SK-N-SH (cell line): ENCODE measurements at regions not wholly inside any gene's neighbourhood (a gene's known extent, or its start where the extent isn't known, plus 50 kb on each side); places are given as distances from the start of the nearest gene placed in this dataset.

Experiments
- CTCF ChIA-PET: fragments of 300-600, 350-600 bp; formaldehyde crosslinking; extraction: SDS; loops from one replicate; lab custom pipeline; 2021; lab: Yijun Ruan, JAX
- POLR2A ChIA-PET: fragments of 350-600 bp; sonication (Branson Sonifier 250); formaldehyde crosslinking; extraction: SDS; loops from one replicate; lab custom pipeline; 2020; ENCODE audit warnings: antibody characterized with exemption, inconsistent platforms; lab: Yijun Ruan, JAX
- DNase-seq: peaks from one replicate; pipeline ENCODE4 v3.0.0; 2012
- H2AFZ ChIP-seq: fragments of 200-600 bp; sonication (generic); 2 replicates; pipeline ENCODE4 v1.8.1; 2016; ENCODE audit warnings: antibody characterized with exemption, mild to moderate bottlenecking, low read depth
- H3F3A ChIP-seq: fragments of 200-600 bp; sonication (generic); replicated peaks from 2 replicates; pipeline ENCODE3; 2016; ENCODE audit warnings: antibody characterized with exemption, mild to moderate bottlenecking; ENCODE audit not compliant: insufficient read depth
- H3K27ac ChIP-seq, 2 experiments: fragments of 200-500 bp in 1 of 2; fragments of 200-600 bp in 1 of 2; sonication (Bioruptor generic) in 1 of 2; sonication (generic), shearing (Covaris generic) in 1 of 2; 2 replicates each; pipeline versions ENCODE4 v1.5.1 to v1.6.1; 2014 to 2016; ENCODE audit warnings: low read depth in 2 of 2, inconsistent platforms in 1 of 2, low read length in 1 of 2, mild to moderate bottlenecking in 1 of 2, mixed read lengths in 1 of 2
- H3K27me3 ChIP-seq: fragments of 200-600 bp; sonication (generic), shearing (Covaris generic); 2 replicates; pipeline ENCODE4 v1.6.1; 2016; ENCODE audit warnings: mixed run types; ENCODE audit not compliant: insufficient read depth
- H3K36me3 ChIP-seq, 2 experiments: fragments of 200-500 bp in 1 of 2; fragments of 200-600 bp in 1 of 2; sonication (Bioruptor generic) in 1 of 2; sonication (generic) in 1 of 2; replicated peaks in 1 of 2; 2 replicates each; pipeline versions ENCODE3 to v1.5.1; 2014 to 2016; ENCODE audit warnings: low read length in 1 of 2, mild to moderate bottlenecking in 1 of 2; ENCODE audit not compliant: insufficient read depth in 2 of 2, control insufficient read depth in 1 of 2
- H3K4me1 ChIP-seq, 2 experiments: fragments of 200-500 bp in 1 of 2; fragments of 200-600 bp in 1 of 2; sonication (Bioruptor generic) in 1 of 2; sonication (generic), shearing (Covaris generic) in 1 of 2; 2 replicates each; pipeline versions ENCODE4 v1.5.1 to v1.6.1; 2014 to 2016; ENCODE audit warnings: low read depth in 1 of 2, low read length in 1 of 2, mixed run types in 1 of 2; ENCODE audit not compliant: insufficient read depth in 2 of 2, control insufficient read depth in 1 of 2
- H3K4me2 ChIP-seq: fragments of 200-600 bp; sonication (generic), shearing (Covaris generic); 2 replicates; pipeline ENCODE4 v1.6.1; 2017; ENCODE audit warnings: mixed run types
- H3K4me3 ChIP-seq, 2 experiments: fragments of 200-500 bp in 1 of 2; fragments of 200-600 bp in 1 of 2; sonication (Bioruptor generic) in 1 of 2; sonication (generic), shearing (Covaris generic) in 1 of 2; 2 replicates each; pipeline versions ENCODE4 v1.5.1 to v1.8.1; 2014 to 2016; ENCODE audit warnings: low read depth in 2 of 2, inconsistent platforms in 1 of 2, low read length in 1 of 2, mild to moderate bottlenecking in 1 of 2, mixed read lengths in 1 of 2, moderate library complexity in 1 of 2
- H3K79me2 ChIP-seq: fragments of 200-600 bp; sonication (generic); 2 replicates; pipeline ENCODE4 v1.8.1; 2017; ENCODE audit warnings: mild to moderate bottlenecking; ENCODE audit not compliant: insufficient read depth
- H3K9ac ChIP-seq: fragments of 200-600 bp; sonication (generic); 2 replicates; pipeline ENCODE4 v1.6.1; 2017; ENCODE audit warnings: mixed run types
- H3K9me2 ChIP-seq: fragments of 200-600 bp; sonication (generic); 2 replicates; pipeline ENCODE4 v1.6.1; 2017; ENCODE audit warnings: mixed run types
- H3K9me3 ChIP-seq: fragments of 200-600 bp; sonication (generic); 2 replicates; pipeline ENCODE4 v1.6.1; 2017; ENCODE audit warnings: mixed run types, mild to moderate bottlenecking, moderate library complexity
- H4K20me1 ChIP-seq: fragments of 200-600 bp; sonication (generic); 2 replicates; pipeline ENCODE4 v1.6.1; 2017; ENCODE audit warnings: mild to moderate bottlenecking, mixed run types; ENCODE audit not compliant: insufficient read depth
- CTCF ChIP-seq: fragments of 200-600 bp; sonication (generic); IDR thresholded peaks from 2 replicates; pipeline ENCODE4 v1.6.1; 2017; ENCODE audit warnings: antibody characterized with exemption, mild to moderate bottlenecking, moderate library complexity
- ELF1 ChIP-seq: IDR thresholded peaks from 2 replicates; pipeline ENCODE4 v1.4.0; 2012
- EP300 ChIP-seq, 2 experiments: IDR thresholded peaks; 2 replicates each; pipeline versions ENCODE4 v1.4.0 to v1.6.1; 2012; ENCODE audit warnings: borderline replicate concordance in 1 of 2, low read depth in 1 of 2, low read length in 1 of 2
- FOSL2 ChIP-seq: IDR thresholded peaks from 2 replicates; pipeline ENCODE4 v1.4.0; 2012; ENCODE audit warnings: low read depth, mild to moderate bottlenecking, moderate library complexity, borderline replicate concordance
- FOXJ3 ChIP-seq: sonication (generic); formaldehyde crosslinking; IDR thresholded peaks from 2 replicates; pipeline ENCODE4 v1.5.1; 2020; ENCODE audit warnings: mild to moderate bottlenecking, missing genetic modification reagents
- FOXM1 ChIP-seq: IDR thresholded peaks from 2 replicates; pipeline ENCODE4 v1.4.0; 2012; ENCODE audit warnings: low read depth, mild to moderate bottlenecking
- GATA2 ChIP-seq: sonication (generic); formaldehyde crosslinking; IDR thresholded peaks from 2 replicates; pipeline ENCODE4 v1.5.0; 2020; ENCODE audit warnings: mild to moderate bottlenecking, missing genetic modification reagents
- IRF3 ChIP-seq: fragments of 150-350 bp; IDR thresholded peaks from 2 replicates; pipeline ENCODE4 v1.6.1; 2016; ENCODE audit warnings: mild to moderate bottlenecking, low read depth, low read length
- MEF2A ChIP-seq: IDR thresholded peaks from 2 replicates; pipeline ENCODE4 v1.4.0; 2012; ENCODE audit warnings: low read depth, borderline replicate concordance
- MXI1 ChIP-seq: IDR thresholded peaks from 2 replicates; pipeline ENCODE4 v1.6.1; 2012; ENCODE audit warnings: mild to moderate bottlenecking, low read depth, low read length, improper control_type of control experiment
- NRF1 ChIP-seq: IDR thresholded peaks from 2 replicates; pipeline ENCODE4 v1.6.1; 2012; ENCODE audit warnings: low read depth, mild to moderate bottlenecking, low read length
- POLR2AphosphoS5 ChIP-seq: IDR thresholded peaks from 2 replicates; pipeline ENCODE4 v1.6.1; 2012; ENCODE audit warnings: low read depth, low read length
- RAD21 ChIP-seq: IDR thresholded peaks from 2 replicates; pipeline ENCODE4 v1.6.1; 2012; ENCODE audit warnings: mild to moderate bottlenecking, low read length
- RCOR1 ChIP-seq: fragments of 150-350 bp; IDR thresholded peaks from 2 replicates; pipeline ENCODE4 v1.6.1; 2017; ENCODE audit warnings: antibody characterized with exemption, low read length
- RXRA ChIP-seq: IDR thresholded peaks from 2 replicates; pipeline ENCODE4 v1.4.0; 2012; ENCODE audit warnings: low read depth, mild to moderate bottlenecking, borderline replicate concordance
- SMC3 ChIP-seq: IDR thresholded peaks from 2 replicates; pipeline ENCODE4 v1.6.1; 2012; ENCODE audit warnings: low read depth, low read length, improper control_type of control experiment
- TAF1 ChIP-seq: IDR thresholded peaks from 2 replicates; pipeline ENCODE4 v1.6.1; 2012; ENCODE audit warnings: low read depth, mild to moderate bottlenecking, low read length, moderate library complexity, borderline replicate concordance
- TCF12 ChIP-seq: IDR thresholded peaks from 2 replicates; pipeline ENCODE4 v1.4.0; 2012
- YY1 ChIP-seq: IDR thresholded peaks from 2 replicates; pipeline ENCODE4 v1.4.0; 2012; ENCODE audit warnings: low read depth, mild to moderate bottlenecking
- ZBTB33 ChIP-seq: IDR thresholded peaks from 2 replicates; pipeline ENCODE4 v1.4.0; 2012; ENCODE audit warnings: low read depth, borderline replicate concordance
- WGBS: methylation state at CpG from one replicate; pipeline ENCODE4 v1.1.6; 2017; ENCODE audit warnings: low lambda C conversion rate; 5-methylcytosine and 5-hydroxymethylcytosine counted together
- TF ChIP-seq, protein P1 (sequence below): IDR thresholded peaks from 2 replicates; pipeline ENCODE4 v1.4.0; 2012; ENCODE audit warnings: low read depth, borderline replicate concordance

GRCh38 chr1:177423090-177423489, 252.3 kb downstream of the BRINP2 start (continued):
- TF ChIP-seq FOSL2 = no peak
- no peak for TF ChIP-seq RXRA

GRCh38 chr1:177413982-177414596, 243.3 kb downstream of the BRINP2 start:
- no peak for TF ChIP-seq TCF12
- TF ChIP-seq FOXM1 = no peak
- TF ChIP-seq POLR2AphosphoS5 = no peak
- TF ChIP-seq NRF1 = no peak
- TF ChIP-seq, protein P1, sequence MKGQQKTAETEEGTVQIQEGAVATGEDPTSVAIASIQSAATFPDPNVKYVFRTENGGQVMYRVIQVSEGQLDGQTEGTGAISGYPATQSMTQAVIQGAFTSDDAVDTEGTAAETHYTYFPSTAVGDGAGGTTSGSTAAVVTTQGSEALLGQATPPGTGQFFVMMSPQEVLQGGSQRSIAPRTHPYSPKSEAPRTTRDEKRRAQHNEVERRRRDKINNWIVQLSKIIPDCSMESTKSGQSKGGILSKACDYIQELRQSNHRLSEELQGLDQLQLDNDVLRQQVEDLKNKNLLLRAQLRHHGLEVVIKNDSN = no peak
- no peak for TF ChIP-seq YY1
- no peak for TF ChIP-seq SMC3
- TF ChIP-seq IRF3 = no peak
- TF ChIP-seq MXI1 = no peak
- no peak for TF ChIP-seq ELF1
- TF ChIP-seq ZBTB33 = no peak
- no peak for TF ChIP-seq GATA2 (CRISPR knock-in tag)
- no peak for TF ChIP-seq RCOR1
- no peak for TF ChIP-seq RXRA
- TF ChIP-seq RAD21 = no peak
- no peak for TF ChIP-seq EP300 (IDR thresholded peaks at IDR 0.05; ENCODE audit: borderline replicate concordance in 1 of 2, low read depth in 1 of 2, low read length in 1 of 2)
- no peak for TF ChIP-seq MEF2A
- no peak for TF ChIP-seq TAF1
- TF ChIP-seq FOXJ3 (CRISPR knock-in tag) = no peak
- TF ChIP-seq CTCF = no peak
- CTCF ChIA-PET = no interaction called here
- no peaks in the 10 kb centered on the region for H3K9me3 ChIP-seq
- WGBS = 29% methylated on average over 3 of the region's 3 CpGs
- no peak overlapping the region for H2AFZ ChIP-seq
- POLR2A ChIA-PET = no interaction called here
- H3K9me2 ChIP-seq = no peaks in the 10 kb centered on the region
- H3K27me3 ChIP-seq = no peaks in the 10 kb centered on the region
- no peaks in the 10 kb centered on the region for H3K79me2 ChIP-seq
- H3K4me3 ChIP-seq = no peak overlapping the region
- no peaks in the 10 kb centered on the region for H3K4me1 ChIP-seq
- H3K36me3 ChIP-seq = no peaks in the 10 kb centered on the region
- H4K20me1 ChIP-seq = no peaks in the 10 kb centered on the region
- no peak overlapping the region for H3K9ac ChIP-seq
- H3K27ac ChIP-seq = no peak overlapping the region
- DNase-seq = no peak
- no peak overlapping the region for H3K4me2 ChIP-seq
- no peaks in the 10 kb centered on the region for H3F3A ChIP-seq
